ENCODE measurements at regions not wholly inside any gene's neighbourhood (a gene's known extent, or its start where the extent isn't known, plus 50 kb on each side); places are given as distances from the start of the nearest gene placed in this dataset.

GRCh38 chr6:33886673-33887144, 82.9 kb upstream of the MLN start:
- TF ChIP-seq CTCF (IDR thresholded peaks at IDR 0.05 in 2 of 3, conservative IDR thresholded peaks at IDR 0.05 in 1 of 3; ENCODE audit: borderline replicate concordance in 1 of 3, insufficient read depth in 1 of 3, low read depth in 2 of 3, low read length in 2 of 3) = no peak
- TF ChIP-seq EZH2 (IDR thresholded peaks at IDR 0.05) = no peak
- TF ChIP-seq CEBPB (IDR thresholded peaks at IDR 0.05; ENCODE audit: low read depth) = no peak
- TF ChIP-seq POLR2AphosphoS5 (IDR thresholded peaks at IDR 0.05; ENCODE audit: low read depth, low read length) = no peak
- no peak for TF ChIP-seq POLR2A (IDR thresholded peaks at IDR 0.05; ENCODE audit: borderline replicate concordance, extremely low read depth, insufficient read depth, insufficient read length)

All from HCT116 (cell line).